ENCODE measurements at regions not wholly inside any gene's neighbourhood (a gene's known extent, or its start where the extent isn't known, plus 50 kb on each side); places are given as distances from the start of the nearest gene placed in this dataset.

DNA sequence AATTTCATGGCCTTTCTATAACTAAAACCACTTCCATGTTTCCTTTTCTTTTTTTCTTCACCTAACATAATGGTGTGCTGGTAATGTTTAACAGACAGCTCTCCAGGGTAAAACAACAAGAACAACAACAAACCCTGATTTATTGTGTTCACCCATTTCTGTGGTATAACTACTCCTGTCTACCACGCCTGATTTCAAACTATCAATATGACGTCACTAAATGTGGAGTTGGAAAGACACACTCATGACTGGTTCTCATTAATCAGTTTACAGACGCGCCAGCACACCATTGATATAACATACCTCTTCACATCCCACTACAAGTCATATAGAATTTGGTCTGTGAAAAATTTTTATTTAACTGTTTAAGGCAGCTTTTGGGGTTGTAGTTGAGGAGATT is 142.9 kb downstream of the ARRDC3 start:
- DNase-seq, result no peak

DNA sequence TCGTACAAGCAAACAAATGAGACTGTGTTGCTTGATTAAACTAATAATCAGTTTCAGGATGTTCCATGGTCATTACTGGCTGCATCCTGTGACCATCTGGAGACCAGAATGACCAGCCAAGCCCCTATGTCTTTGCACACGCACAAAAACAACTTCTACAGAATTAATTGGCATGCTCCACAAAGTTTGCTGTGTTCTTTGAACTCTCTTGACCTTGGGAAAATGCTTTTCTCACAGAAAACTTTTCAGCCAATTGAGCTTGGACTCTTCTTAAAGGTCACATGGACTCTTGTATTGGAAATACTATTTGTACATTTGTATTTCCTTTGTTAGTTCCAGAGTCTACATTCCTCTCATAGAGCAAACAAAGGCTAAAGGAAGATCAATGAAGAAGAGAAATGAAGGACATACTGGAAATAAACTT is 147.8 kb downstream of the ARRDC3 start:
- no peak for DNase-seq

DNA sequence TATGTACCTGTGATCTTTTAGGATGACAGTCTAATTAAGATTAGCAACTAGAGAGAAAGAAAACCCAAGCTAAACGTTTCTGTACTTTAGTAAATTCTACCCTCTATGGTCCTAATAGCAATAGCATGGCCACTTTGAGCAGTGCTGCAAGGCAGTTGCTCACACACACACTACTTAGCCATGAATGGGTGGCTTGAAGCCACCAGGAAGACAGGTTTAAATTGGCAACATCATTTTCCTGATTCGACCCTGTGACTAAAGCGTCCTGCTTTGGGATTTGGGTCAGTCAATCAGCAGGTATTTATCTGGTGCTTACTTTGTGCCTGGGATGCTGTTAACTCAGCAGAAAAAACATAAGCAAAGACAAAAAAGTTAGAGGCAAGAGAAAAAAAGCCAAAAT is 150.6 kb downstream of the ARRDC3 start:
- DNase-seq, result no peak

DNA sequence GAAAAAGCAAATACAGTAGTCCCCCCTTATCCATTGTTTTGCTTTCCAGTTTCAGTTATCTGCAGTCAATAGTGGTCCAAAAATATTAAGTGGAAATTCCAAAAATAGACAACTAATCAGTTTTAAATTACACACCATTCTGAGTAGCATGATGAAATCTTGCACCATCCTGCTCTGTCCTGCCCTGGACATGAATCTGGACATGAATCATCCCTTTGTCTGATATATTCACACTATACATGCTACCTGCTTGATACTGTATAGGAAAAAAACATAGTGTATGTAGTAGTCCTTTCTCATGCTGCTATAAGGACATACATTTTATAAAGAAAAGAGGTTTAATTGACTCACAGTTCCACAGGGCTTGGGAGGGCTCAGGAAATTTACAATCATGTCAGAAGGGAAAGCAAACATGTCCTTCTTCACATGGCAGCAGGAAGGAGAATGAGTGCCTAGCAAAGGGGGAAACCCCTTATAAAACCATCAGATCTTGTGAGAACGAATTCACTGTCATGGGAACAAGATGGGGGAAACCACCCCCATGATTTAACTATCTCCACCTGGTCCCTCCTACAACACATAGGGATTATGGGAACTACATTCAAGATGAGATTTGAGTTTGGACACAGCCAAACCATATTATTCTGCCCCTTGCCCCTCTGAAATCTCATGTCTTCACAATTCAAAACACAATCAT is 153.9 kb downstream of the ARRDC3 start:
- DNase-seq, result no peak

DNA sequence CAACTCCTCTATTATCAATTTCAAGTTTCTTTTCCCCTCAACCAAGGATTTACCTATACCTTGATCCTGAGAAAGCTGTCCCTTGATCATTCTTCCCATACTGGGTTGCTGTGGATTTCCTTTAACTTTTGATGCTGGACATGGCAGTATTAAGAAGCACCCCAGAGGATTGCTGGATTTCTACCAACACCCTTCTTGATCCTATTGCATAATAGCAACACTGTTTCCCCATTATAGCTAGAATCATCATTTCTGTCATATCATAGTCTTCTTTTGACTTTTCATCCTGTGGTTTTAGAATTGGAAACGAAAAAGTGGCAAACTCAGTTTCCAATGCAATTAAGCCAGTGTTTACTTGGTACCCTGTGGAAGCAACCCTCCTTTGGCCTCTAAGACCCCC is 154.9 kb downstream of the ARRDC3 start:
- DNase-seq, result no peak

DNA sequence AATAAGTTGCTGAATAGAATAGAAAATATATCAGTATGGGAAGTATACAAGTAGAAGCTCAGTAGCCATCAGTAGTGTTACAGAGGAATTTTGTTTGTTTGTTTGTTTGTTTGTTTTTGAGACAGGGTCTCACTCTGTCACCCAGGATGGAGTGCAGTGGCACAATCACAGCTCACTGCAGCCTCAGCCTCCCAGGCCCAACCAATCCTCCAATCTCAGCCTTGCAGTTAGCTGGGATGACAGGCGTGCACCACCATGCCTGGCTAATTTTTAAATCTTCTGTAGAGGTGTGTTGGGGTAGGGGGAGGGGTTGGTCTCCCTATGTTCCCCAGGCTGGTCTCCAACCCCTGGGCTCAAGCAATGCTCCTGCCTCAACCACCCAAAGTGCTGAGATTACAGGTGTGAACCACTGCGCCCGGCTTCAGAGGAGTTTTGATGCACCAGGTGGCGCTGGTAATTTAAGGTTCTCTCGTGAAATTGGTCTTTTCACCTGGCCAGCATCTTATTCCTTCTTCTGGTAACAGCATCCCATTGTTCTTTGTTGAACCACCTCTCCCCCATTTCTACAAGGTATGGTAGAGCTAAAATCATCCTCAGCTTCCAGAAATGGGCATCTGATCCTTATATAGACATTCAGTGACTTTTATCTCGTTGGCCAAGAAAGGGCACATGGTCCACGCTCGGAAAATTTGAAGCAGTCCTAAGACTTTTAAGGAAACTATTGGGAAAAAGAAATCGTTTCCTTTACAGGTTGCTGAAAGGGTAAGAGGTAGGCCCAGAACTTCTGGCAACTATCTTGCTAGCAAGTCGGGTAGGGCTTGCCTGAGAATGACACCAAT is 157.1 kb downstream of the ARRDC3 start:
- peak; percentile 66 for DNase-seq

DNA sequence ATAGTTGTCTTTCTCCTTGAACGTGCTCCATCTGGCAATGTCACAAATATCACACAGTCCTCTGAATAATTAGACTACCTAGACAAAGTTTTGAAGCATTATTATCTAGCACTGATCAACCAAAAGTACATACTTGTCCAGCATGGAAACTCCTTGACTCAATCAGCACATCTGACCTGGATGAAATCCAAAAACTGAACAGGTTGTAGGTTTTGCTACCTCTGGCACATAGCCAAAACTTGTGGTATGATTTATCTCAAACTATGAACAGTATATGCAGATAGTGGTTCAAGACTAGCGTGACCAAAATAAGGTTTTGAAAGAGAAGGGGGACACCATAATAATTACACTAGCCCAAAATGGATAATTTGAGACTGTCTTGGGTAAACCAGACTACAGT is 158.1 kb downstream of the ARRDC3 start:
- no peak for DNase-seq

DNA sequence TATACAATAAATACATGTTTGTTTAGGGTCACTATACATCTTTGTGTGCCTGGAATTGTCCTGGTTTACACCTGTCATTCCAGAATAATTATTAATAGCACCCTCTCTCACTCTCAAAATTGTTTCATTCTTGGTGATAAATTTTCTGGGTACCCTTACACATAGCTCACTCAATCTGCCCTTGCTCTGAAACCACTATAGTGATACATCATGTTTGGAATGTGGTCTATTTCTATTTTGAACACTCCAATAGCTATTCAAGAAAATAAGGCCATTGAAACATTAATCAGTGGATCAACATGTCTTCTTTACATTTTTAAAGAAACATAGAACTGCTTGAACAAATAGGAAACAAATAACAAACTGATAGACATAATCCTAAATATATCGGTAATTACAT is 158.7 kb downstream of the ARRDC3 start:
- no peak for DNase-seq

DNA sequence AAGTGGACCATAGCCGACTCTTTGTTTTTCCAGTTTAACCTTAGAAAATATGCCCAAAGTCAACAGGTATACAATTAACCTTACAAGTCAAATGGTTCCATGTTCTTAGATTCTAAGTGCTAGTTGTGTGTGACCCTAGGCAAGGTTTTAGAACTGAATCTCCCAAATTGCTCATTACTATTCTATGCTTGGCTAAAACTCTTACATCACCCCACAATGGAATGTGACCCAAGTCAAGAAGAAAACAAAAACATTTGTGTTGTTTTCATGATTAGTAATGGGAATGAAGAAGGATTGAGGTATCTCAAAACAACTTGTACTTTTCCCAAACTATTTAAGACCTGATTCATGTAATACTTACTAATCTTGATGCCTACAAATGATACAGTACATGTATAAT is 159.2 kb downstream of the ARRDC3 start:
- no peak for DNase-seq

DNA sequence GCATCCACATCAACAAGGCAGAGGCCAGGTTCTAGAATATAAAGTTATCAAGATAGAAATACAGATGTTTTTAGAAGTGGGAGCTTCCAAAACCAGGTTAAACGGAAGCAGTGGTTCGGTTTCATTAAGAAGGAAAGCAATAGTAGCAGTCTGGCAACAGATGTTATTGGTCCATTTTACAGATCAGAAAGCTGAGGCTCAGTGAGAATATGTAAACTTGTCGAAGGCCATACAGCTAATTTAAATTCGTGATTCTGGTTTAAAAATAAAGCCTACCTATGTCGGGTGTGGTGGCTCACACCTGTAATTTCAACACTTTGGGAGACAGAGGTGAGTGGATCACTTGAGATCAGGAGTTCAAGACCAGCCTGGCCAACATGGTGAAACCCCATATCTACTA is 160.6 kb downstream of the ARRDC3 start:
- no peak for DNase-seq

DNA sequence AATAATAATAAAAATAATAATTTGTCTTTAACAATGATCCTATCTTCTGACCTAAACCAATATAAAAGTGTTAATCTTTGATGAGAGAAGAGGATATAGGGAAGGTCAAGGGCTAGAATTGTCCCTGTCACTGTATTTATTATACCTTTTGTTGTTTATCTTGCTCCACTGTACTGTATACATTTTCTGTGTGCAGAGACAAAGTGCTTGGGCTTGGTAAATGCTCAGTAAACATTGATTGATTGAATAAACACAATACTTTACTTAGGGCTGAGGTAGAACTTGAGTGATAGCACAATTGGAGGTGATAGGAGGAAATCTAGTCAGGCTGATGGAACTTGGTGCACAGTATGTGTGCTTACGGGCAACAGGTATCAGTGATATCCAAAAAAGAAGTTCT is 161.2 kb downstream of the ARRDC3 start:
- no peak for DNase-seq

DNA sequence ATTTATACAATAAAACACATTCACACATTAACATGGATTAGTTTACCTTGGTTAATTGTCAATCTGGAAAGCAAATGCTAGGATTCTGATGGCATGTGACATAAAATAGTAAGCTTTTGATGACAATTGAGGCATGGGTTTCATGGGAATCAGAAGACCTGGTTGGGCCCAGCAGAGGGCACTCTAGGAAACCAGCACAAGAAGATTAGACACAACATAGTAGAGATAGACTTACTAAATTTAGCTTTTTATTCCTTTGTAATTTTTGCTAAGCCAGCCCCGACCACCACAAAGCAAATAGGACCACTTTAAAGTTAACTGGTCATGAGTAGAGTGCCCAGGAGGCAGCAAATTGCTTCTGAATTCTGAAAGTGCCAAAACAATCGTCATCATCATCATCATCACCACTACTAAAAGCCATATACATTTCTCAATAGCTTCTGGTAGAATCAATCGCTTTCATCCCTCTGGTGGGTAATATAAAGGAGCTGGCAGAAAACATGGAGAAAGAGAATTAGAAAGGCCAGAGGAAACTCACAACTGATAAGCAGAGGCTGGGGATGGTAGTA is 163.2 kb downstream of the ARRDC3 start:
- peak; percentile 24 for DNase-seq

DNA sequence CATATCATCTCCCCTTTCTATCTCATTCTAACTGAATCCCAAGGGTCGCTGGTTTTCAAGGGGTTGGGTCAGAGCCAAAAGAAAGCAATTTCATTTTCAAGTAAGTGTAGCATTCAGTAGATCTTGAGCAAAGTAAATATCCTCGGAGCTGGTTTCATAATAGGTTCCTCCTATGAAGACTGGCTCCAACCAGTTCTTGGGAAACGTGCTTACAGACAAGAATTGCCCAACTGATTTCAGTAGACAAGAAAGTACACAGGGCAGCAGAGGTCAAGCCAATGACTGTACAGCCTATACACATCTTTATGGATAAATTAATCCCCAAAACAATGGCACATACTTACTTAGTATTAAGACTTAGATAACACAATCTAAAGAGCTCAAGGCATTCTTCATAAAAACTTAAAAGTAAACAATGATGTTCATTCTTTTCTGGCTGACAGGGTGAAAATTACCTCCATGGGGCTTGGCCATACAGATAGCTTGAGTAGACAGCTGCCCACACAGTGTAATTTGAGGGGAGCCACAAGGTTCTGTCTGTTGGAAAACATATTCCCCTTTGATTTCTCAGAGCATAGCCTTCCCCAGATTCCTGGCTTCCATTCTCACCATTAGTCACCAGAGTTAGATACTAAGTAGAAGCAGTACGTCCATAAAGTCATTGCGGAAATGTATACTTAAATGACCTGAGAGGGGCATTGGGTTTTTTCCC is 163.9 kb downstream of the ARRDC3 start:
- peak; percentile 6 for DNase-seq

DNA sequence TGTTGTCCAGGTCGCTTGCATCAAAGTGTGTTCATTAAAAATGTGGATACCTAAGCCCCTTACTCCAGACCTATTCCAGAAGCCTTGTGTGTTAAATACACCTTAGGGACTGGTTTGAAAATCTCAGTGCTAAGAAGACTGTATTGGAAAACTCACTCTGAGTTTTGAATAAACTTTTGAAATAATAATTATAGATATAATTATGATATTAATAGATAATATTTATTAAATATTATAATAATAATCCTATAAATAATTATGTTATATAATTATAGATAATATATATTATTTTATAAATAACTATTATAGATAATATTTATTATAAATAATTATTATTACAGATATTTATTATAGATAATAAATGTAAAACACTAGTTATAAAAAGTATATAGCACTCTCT is 165.3 kb downstream of the ARRDC3 start:
- DNase-seq, result no peak

DNA sequence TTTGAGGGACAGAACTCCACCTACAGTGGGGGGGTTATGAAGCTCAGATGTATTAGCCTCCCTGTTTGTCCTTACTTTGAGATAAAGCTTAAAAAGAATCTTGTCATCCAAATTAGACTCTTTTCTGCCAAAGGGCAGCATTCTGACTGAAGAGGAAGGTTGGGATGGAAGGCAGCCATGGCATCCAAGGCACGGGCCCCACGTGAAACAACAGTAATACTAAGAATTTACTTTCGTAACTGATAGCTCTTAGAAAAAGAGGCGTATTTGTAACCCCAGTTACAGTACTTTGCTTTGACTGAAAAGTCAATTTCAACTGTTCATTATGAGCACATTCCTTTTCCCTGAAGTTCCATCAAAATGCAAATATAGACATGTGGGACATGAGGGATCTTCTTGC is 168.5 kb downstream of the ARRDC3 start:
- no peak for DNase-seq

All from CD4-positive, alpha-beta T cell treated with Interleukin-4 for 4 hours (primary cell).